ENCODE measurements at regions not wholly inside any gene's neighbourhood (a gene's known extent, or its start where the extent isn't known, plus 50 kb on each side); places are given as distances from the start of the nearest gene placed in this dataset.

- TF ChIP-seq POLR2A (IDR thresholded peaks at IDR 0.05; ENCODE audit: low read depth, low read length) (no peak), TAF1 (IDR thresholded peaks at IDR 0.05; ENCODE audit: low read depth, low read length) (no peak)
These were observed 438.4 kb upstream of the KLHL29 start for GRCh38 chr2:22946553-22946952.
